HG03159 (cell line): ENCODE measurements at regions not wholly inside any gene's neighbourhood (a gene's known extent, or its start where the extent isn't known, plus 50 kb on each side); places are given as distances from the start of the nearest gene placed in this dataset.

Experiments
- ATAC-seq: cut with Tn5 transposase; IDR thresholded peaks from one replicate; pipeline ENCODE4 v1.9.1; 2021; ENCODE audit warnings: mild to moderate bottlenecking, moderate library complexity; ENCODE audit not compliant: unreplicated experiment

DNA sequence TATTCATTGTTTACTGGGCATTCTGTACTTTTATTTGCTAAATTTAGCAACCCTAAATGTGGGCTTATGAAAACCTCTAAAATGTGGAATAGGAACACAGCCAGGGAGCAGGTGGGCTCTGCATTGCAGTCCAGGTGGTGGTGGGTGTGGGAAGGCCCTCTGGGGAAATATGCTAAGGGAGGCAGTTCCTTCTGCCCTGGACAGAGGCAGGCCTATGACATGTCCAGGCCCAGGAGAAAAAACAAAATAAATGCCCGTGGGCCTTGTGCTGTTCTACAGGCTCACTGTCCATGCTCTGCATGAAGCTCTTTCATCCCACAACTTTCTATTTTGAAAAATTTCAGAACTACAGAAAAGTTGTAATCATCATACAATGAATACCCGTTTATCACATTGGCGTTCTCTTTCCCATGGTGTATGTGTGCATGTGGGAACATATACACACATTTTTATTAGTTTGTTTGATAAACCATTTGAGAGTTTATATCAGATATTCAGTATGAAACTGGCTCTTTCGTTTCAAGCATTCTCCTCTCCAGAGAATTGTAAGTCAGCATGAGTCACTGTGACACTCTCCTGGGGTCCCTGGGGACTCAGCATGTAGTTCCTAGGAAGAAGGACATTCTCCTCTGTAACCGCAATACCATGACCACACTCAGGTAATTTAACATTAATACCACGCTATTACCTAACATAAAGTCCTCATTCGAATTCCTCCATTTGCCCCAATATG lies 505.3 kb downstream of the COG6 start:
- no peak for ATAC-seq

GRCh38 chr13:40161351-40161810 lies 505.1 kb downstream of the FOXO1 start:
- no peak for ATAC-seq

GRCh38 chr13:40161931-40162330 lies 504.5 kb downstream of the FOXO1 start:
- ATAC-seq: no peak

DNA sequence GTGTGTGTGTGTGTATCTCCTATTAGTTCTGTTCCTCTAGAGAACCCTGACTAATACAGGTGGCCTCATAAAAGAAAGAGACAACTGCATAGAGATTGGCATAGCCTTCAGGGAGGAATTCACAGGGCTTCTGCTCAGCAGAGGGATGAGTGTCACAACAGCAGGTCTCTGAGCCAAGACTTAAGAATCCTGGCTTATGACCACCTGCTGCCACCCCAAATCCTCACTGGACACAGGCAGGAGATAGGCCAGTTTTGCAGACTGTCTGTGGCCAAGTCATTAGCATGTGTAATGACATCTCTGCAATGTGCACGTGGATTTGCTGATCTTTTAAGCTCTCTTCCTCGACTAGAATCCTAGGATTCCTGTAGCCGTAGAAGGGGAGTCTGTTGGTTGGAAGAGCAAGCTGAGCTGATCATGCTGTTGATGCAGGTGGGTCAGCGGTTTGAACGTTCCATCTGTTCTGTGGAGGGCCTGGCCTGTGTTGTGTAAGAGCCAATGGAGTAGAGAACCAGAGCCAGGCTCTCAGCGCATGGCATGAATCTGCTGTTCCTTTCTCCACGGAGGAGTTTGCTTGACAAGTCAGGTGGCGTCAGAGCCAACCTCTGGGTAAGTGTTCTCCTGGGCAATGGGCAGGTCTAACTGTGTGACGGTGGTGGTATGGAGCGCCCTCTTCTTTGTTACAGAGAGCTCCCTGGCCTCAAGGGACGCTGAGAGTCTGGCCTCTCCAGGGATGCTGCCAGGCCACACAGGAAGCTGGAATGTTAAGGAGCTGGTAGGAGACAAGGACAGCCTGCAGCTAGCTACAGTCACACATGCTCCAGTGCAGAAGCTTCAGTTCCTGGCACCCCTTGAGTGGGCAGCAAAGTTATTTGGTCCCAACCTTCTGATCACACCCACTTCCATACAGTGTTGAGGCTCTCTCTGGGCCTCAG lies 503.1 kb downstream of the FOXO1 start:
- ATAC-seq: no peak

GRCh38 chr13:40164133-40164532 lies 502.3 kb downstream of the FOXO1 start:
- ATAC-seq: no peak

- no peak for ATAC-seq
Observed at GRCh38 chr13:40165316-40165932, 501.0 kb downstream of the FOXO1 start.

DNA sequence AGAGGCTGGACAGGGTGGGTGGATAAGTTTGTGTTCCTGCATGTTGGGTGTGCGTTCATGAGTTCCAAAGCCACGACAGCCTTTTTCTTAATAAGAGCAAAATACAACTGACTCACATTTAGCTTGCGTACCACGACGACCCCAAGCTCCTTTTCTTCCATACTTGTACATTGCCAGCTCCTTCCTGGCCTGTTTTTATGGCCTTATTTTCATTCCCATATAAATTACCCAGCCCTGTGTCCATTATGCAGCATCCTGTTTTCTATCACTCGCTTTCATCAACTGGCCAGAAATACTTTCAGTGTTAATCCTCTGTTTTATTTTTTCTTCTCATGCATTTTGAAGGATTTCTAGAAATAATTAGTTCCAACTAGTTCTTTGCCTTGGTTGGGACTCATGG lies 499.1 kb downstream of the FOXO1 start:
- no peak for ATAC-seq

- ATAC-seq: no peak
Observed at GRCh38 chr13:40168425-40169166, 497.8 kb downstream of the FOXO1 start.

DNA sequence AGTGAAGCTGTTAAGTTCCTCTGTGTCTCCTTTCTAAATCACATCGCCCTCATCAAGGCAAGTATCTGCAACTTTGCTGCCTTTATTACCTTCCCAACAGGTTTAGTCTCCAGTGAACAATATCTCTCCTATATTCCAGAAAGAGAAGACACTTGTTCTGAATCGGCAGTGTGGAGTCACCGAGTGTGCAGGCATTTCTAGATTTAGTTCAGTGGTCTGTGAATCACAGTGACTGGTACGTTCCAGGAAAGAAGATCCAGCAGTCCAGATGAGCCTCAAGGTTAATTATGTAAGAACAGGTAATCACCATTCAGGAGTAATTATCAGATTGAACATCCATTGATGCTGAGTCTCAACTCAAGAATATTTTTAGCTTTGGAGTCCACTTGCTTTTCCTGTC lies 497.0 kb downstream of the FOXO1 start:
- no peak for ATAC-seq

GRCh38 chr13:40170091-40170490 lies 496.4 kb downstream of the FOXO1 start:
- ATAC-seq: no peak

- ATAC-seq: no peak
Observed at GRCh38 chr13:40170982-40171381, 495.5 kb downstream of the FOXO1 start.

DNA sequence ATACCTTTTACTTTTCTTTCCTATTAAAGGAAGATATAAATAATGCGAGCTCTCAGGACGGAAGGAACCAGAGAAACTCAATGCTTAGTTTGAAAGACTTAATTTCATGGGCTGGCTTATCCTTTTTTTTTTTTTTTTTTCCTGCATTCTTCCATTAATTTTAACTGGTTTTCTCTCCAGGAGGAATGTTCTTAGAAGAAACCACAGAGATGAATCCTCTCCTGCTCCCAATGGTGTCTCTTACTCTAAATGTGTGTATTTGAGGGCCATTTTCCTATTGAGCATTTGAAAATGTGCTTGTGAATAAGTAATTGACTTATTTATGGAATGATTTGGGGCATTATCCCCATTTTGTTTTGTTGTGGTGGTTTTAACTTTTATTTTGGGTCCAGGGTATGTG lies 494.9 kb downstream of the FOXO1 start:
- no peak for ATAC-seq

- ATAC-seq: no peak
Observed at GRCh38 chr13:40172149-40172591, 494.3 kb downstream of the FOXO1 start.

GRCh38 chr13:40172878-40173277 lies 493.6 kb downstream of the FOXO1 start:
- no peak for ATAC-seq

GRCh38 chr13:40175639-40176038 lies 490.8 kb downstream of the FOXO1 start:
- ATAC-seq: no peak

DNA sequence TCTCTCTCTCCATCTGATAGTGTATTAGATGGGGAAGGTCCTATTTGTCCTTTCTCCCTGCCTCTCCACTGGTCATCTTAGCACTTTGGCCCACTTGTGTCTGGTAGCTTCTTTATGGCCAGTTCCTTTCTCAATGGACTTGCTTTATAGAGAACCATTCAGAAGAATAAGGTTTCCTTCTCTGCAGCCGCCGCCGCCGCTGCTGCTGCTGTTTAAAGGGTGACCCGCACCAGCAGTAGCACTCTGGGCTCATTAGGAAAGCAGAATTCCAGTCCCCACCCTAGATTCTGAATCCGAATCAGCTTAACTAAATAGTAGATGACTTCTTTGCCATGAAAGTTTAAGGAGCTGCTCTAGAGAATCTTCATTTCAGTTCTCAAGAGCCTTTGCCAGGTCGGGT lies 490.2 kb downstream of the FOXO1 start:
- no peak for ATAC-seq

DNA sequence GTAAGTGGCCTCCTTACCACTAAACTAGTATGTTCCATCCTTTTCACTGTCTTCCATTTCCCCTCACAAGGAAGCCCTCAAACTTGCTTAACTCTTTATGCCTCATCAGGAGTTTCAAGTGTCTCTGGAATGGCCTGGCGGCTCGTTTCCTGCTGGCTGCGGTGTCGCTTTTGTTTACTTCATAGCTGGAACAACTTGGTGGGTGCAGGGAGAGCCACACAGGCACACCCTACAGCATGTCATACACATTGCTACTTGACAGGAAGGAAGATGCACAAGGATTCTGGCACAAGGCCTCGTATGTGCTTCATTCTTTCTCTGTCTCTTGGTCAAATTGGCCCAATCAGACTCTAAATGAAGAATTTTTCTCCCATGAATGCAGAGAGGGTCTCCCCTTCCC lies 488.3 kb downstream of the FOXO1 start:
- ATAC-seq: no peak

- ATAC-seq: no peak
Observed at GRCh38 chr13:40179445-40180281, 486.8 kb downstream of the FOXO1 start.

DNA sequence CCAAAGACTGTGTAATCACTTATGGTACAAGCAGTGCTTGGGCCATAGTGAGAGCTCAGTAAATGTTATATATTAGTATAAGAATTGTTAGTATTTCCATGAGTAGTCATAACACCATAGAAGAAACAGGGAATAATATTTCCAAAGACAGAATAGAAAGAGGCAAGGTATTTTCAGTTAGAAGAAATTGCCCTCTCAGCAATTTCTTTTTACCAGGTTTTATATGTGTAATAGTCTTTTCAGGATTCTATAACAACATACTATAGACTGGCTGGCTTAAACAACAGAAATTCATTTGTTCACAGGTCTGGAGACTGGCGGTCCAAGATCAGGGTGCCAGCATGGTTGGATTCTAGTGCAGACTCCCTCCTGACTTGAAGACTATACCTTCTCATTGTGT lies 485.7 kb downstream of the FOXO1 start:
- ATAC-seq: no peak
